ENCODE measurements at regions not wholly inside any gene's neighbourhood (a gene's known extent, or its start where the extent isn't known, plus 50 kb on each side); places are given as distances from the start of the nearest gene placed in this dataset.
A peak's percentile ranks its signal among the peaks of the same experiment; 100 is the strongest.
"Not testable (repeated sequence)": the region's sequence is repeated elsewhere in the genome, so short reads cannot be mapped to it uniquely, and the experiment has no call there.

GRCh38 chr2:200102971-200103370 lies 147.6 kb downstream of the MAIP1 start:
- no peak for DNase-seq (ENCODE audit: low read depth)

- peak; percentile 64 for DNase-seq (ENCODE audit: low read depth)
Measured at GRCh38 chr2:200104015-200104414, 148.6 kb downstream of the MAIP1 start.

- no peak for DNase-seq (ENCODE audit: low read depth)
Measured at GRCh38 chr2:200107514-200108217, 152.3 kb downstream of the MAIP1 start.

- no peak for DNase-seq (ENCODE audit: low read depth)
Measured at GRCh38 chr2:200109421-200109820, 154.0 kb downstream of the MAIP1 start.

GRCh38 chr2:200110381-200110780 lies 155.0 kb downstream of the MAIP1 start:
- no peak for DNase-seq (ENCODE audit: low read depth)

- DNase-seq (ENCODE audit: low read depth), result not testable (repeated sequence)
Measured at GRCh38 chr2:200113016-200113799, 157.8 kb downstream of the MAIP1 start.

GRCh38 chr2:200119236-200119635 lies 163.9 kb downstream of the MAIP1 start:
- DNase-seq (ENCODE audit: low read depth), result no peak

GRCh38 chr2:200121931-200122330 lies 166.5 kb downstream of the MAIP1 start:
- no peak for DNase-seq (ENCODE audit: low read depth)

- no peak for DNase-seq (ENCODE audit: low read depth)
Measured at GRCh38 chr2:200122683-200123082, 167.3 kb downstream of the MAIP1 start.

GRCh38 chr2:200124665-200125368 lies 169.4 kb downstream of the MAIP1 start:
- DNase-seq (ENCODE audit: low read depth), result not testable (repeated sequence)

- no peak for DNase-seq (ENCODE audit: low read depth)
Measured at GRCh38 chr2:200125444-200126284, 170.3 kb downstream of the MAIP1 start.

GRCh38 chr2:200126285-200126670 lies 170.9 kb downstream of the MAIP1 start:
- not testable (repeated sequence) for DNase-seq (ENCODE audit: low read depth)

GRCh38 chr2:200126680-200127079 lies 171.3 kb downstream of the MAIP1 start:
- not testable (repeated sequence) for DNase-seq (ENCODE audit: low read depth)

- peak; percentile 61 for DNase-seq (ENCODE audit: low read depth)
Measured at GRCh38 chr2:200127848-200128247, 172.5 kb downstream of the MAIP1 start.

GRCh38 chr2:200128296-200128695 lies 172.9 kb downstream of the MAIP1 start:
- DNase-seq (ENCODE audit: low read depth), result no peak

GRCh38 chr2:200129721-200130462 lies 174.5 kb downstream of the MAIP1 start:
- DNase-seq (ENCODE audit: low read depth), result no peak

- peak; percentile 42 for DNase-seq (ENCODE audit: low read depth)
Measured at GRCh38 chr2:200130762-200131166, 175.4 kb downstream of the MAIP1 start.

- DNase-seq (ENCODE audit: low read depth), result no peak
Measured at GRCh38 chr2:200131307-200131706, 175.2 kb upstream of the SPATS2L start.

GRCh38 chr2:200135082-200135481 lies 171.4 kb upstream of the SPATS2L start:
- no peak for DNase-seq (ENCODE audit: low read depth)

GRCh38 chr2:200136655-200137054 lies 169.8 kb upstream of the SPATS2L start:
- DNase-seq (ENCODE audit: low read depth), result no peak

GRCh38 chr2:200137271-200137670 lies 169.2 kb upstream of the SPATS2L start:
- DNase-seq (ENCODE audit: low read depth), result no peak
